ENCODE measurements at regions not wholly inside any gene's neighbourhood (a gene's known extent, or its start where the extent isn't known, plus 50 kb on each side); places are given as distances from the start of the nearest gene placed in this dataset.
"Not testable (repeated sequence)": the region's sequence is repeated elsewhere in the genome, so short reads cannot be mapped to it uniquely, and the experiment has no call there.

DNA sequence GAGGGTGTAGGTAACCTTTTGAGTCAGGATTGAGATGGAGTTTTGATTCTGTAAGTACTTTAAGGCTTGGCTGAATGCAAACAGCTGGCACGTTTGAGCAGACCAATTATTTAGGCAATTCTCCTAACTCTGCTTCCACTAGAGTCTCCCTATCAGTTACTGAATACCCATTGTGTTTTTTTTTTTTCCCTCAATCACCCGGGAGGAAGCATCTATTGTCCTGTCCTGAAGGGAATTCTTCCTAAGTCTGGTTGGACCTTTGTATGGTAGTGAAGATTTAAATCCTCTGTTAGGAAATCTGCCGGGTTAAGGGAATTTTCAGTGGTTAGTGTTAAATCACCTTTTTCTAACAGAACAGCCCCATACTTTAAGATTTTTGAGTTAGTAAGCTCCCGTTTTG lies 571.2 kb upstream of the USP24 start:
- no peak overlapping the region for H3K27ac ChIP-seq
- no peaks in the 10 kb centered on the region for H3K9me3 ChIP-seq
- TF ChIP-seq, protein P1, sequence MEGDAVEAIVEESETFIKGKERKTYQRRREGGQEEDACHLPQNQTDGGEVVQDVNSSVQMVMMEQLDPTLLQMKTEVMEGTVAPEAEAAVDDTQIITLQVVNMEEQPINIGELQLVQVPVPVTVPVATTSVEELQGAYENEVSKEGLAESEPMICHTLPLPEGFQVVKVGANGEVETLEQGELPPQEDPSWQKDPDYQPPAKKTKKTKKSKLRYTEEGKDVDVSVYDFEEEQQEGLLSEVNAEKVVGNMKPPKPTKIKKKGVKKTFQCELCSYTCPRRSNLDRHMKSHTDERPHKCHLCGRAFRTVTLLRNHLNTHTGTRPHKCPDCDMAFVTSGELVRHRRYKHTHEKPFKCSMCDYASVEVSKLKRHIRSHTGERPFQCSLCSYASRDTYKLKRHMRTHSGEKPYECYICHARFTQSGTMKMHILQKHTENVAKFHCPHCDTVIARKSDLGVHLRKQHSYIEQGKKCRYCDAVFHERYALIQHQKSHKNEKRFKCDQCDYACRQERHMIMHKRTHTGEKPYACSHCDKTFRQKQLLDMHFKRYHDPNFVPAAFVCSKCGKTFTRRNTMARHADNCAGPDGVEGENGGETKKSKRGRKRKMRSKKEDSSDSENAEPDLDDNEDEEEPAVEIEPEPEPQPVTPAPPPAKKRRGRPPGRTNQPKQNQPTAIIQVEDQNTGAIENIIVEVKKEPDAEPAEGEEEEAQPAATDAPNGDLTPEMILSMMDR (IDR thresholded peaks at IDR 0.05), result no peak
- no peak for TF ChIP-seq POLR2A (IDR thresholded peaks at IDR 0.05)
- no peak for TF ChIP-seq EP300 (IDR thresholded peaks at IDR 0.05)
- no peak overlapping the region for H3K4me3 ChIP-seq
- intact Hi-C loops (cut with DNase I), result no loop called here
- no peaks in the 10 kb centered on the region for H3K27me3 ChIP-seq
- H3K36me3 ChIP-seq, result no peaks in the 10 kb centered on the region
- WGBS, 3 donors, result 64 to 77% (median 72%) methylated on average over 4 of the region's 4 CpGs
- H3K4me1 ChIP-seq (ENCODE audit: insufficient read depth), result no peaks in the 10 kb centered on the region
- DNase-seq, result no peak

DNA sequence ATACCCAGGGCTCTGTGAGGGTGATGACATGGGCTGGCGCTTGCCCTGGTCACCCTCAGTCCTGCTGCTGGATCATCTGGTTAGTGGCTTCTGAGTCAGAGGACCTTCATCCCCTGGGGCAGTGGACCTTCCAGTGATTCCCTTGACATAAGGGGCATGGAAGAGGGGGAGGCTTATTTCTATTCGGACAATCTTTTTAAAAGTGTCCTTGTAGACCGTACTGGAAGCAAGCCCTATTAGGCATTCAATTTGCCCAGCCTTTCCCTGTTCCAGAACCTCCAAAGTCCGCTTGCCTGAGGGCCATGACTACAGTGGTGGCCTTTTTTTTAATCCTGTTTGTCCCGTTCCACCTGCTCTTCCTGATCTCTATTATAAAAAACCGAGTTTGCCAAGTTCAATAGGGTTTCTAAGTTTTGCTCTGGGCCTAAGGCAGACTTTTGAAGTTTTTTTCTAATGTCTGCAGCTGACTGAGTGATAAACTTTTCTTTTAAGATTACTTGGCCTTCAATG lies 569.8 kb upstream of the USP24 start:
- H3K9me3 ChIP-seq; H3K4me1 ChIP-seq (ENCODE audit: insufficient read depth); H3K4me3 ChIP-seq; H3K27ac ChIP-seq; H3K27me3 ChIP-seq; DNase-seq; intact Hi-C loops (cut with DNase I); H3K36me3 ChIP-seq: not testable (repeated sequence)
- 88 to 94% (median 88%) methylated on average over 6 of the region's 6 CpGs for WGBS, 3 donors

GRCh38 chr1:55781944-55782482 lies 566.8 kb upstream of the USP24 start:
- H3K27ac ChIP-seq, result no peak overlapping the region
- 75 to 79% (median 77%) methylated on average over 3 of the region's 3 CpGs for WGBS, 3 donors
- TF ChIP-seq EP300 (IDR thresholded peaks at IDR 0.05) (no peak), POLR2A (IDR thresholded peaks at IDR 0.05) (no peak)
- TF ChIP-seq, protein P1 (IDR thresholded peaks at IDR 0.05), result no peak
- H3K4me3 ChIP-seq, result no peak overlapping the region
- no peaks in the 10 kb centered on the region for H3K4me1 ChIP-seq (ENCODE audit: insufficient read depth)
- intact Hi-C loops (cut with DNase I), result no loop called here
- no peak for DNase-seq
- no peaks in the 10 kb centered on the region for H3K36me3 ChIP-seq
- H3K27me3 ChIP-seq, result no peaks in the 10 kb centered on the region
- H3K9me3 ChIP-seq, result no peaks in the 10 kb centered on the region

DNA sequence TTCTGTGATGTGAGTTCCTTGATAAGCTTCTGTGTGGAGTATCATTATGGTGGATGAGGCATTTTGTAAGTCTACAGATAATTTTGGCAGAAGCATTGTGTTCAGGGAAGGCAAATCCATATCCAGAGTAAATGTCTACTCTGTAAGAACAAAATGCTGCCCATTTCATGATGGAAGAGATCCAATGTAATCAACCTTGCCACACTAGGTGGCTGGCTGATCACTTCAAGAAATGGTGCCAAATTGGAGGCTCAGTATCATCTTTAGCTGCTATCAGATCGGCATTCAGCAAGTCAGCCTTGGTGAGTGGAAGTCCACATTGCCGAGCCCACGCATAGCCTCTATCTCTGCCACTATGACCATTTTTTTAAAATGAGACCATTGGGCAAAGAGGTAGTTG lies 565.8 kb upstream of the USP24 start:
- H3K27me3 ChIP-seq, result no peaks in the 10 kb centered on the region
- H3K4me1 ChIP-seq (ENCODE audit: insufficient read depth), result no peaks in the 10 kb centered on the region
- no peaks in the 10 kb centered on the region for H3K36me3 ChIP-seq
- H3K9me3 ChIP-seq, result no peaks in the 10 kb centered on the region
- no peak for TF ChIP-seq POLR2A (IDR thresholded peaks at IDR 0.05)
- TF ChIP-seq, protein P1 (IDR thresholded peaks at IDR 0.05), result no peak
- TF ChIP-seq EP300 (IDR thresholded peaks at IDR 0.05), result no peak
- WGBS, 3 donors, result 97 to 99% (median 98%) methylated on average over 3 of the region's 3 CpGs
- intact Hi-C loops (cut with DNase I), result no loop called here
- DNase-seq, result no peak
- no peak overlapping the region for H3K27ac ChIP-seq
- no peak overlapping the region for H3K4me3 ChIP-seq

DNA sequence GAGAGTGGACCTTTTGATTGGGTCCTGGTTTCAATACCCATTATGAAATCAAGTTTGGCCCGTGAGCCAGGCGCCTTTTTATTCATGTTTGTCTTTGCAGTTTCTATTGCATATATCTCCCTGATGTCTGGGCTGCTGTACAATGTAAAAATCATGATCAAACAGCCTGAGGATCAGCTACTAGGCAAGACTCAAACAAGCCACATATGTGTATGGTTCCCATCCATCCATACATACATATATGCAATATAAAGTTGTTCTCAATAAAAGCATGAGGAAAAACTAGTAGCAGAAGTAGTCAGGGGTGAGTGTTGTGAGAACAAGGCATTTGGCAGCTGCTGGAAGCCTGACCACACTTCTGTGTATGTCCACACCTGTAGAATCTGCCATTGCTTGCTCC lies 562.4 kb upstream of the USP24 start:
- Histone ChIP-seq H3K4me3 (no peak overlapping the region), H3K27ac (no peak overlapping the region), H3K27me3 (no peaks in the 10 kb centered on the region), H3K4me1 (ENCODE audit: insufficient read depth) (no peaks in the 10 kb centered on the region), H3K36me3 (no peaks in the 10 kb centered on the region), H3K9me3 (no peaks in the 10 kb centered on the region)
- 96 to 99% (median 98%) methylated on average over 2 of the region's 2 CpGs for WGBS, 3 donors
- intact Hi-C loops (cut with DNase I), result no loop called here
- TF ChIP-seq EP300 (IDR thresholded peaks at IDR 0.05), result no peak
- TF ChIP-seq POLR2A (IDR thresholded peaks at IDR 0.05), result no peak
- DNase-seq, result no peak

Measured in ovary (tissue), 7 donors.